Stimulated activated CD4-positive, alpha-beta T cell treated with anti-CD3 and anti-CD28 coated beads, Interleukin-15, amount 100 ng/mL, for 48 hours (primary cell): ENCODE measurements at regions not wholly inside any gene's neighbourhood (a gene's known extent, or its start where the extent isn't known, plus 50 kb on each side); places are given as distances from the start of the nearest gene placed in this dataset.
"Not testable (repeated sequence)": the region's sequence is repeated elsewhere in the genome, so short reads cannot be mapped to it uniquely, and the experiment has no call there.

Source experiments
- DNase-seq, 2 donors: peaks; one replicate each; pipeline ENCODE4 v3.0.0-alpha.2; 2020; ENCODE audit warnings: low read depth in 2 of 2

- no peak for DNase-seq
Observed at GRCh38 chr9:74083681-74084433, 413.3 kb upstream of the RORB start.

DNA sequence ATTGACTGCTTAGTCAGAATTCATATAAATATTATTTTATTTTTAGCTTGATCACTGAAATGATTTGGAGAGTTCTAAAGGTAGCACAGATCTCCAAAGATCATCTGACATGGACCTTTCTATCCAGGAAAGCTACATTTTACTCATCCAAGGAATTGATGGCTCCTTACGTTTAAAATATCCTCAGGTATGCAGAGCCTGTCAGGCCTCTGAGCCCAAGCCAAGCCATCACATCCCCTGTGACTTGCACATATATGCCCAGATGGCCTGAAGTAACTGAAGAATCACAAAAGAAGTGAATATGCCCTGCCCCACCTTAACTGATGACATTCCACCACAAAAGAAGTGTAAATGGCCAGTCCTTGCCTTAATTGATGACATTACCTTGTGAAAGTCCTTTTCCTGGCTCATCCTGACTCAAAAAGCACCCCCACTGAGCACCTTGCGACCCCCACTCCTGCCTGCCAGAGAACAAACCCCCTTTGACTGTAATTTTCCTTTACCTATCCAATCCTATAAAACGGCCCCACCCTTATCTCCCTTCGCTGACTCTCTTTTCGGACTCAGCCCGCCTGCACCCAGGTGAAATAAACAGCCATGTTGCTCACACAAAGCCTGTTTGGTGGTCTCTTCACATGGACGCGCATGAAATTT, 411.6 kb upstream of the RORB start:
- DNase-seq, result not testable (repeated sequence)

GRCh38 chr9:74090921-74091320, 406.2 kb upstream of the RORB start:
- not testable (repeated sequence) for DNase-seq

- no peak for DNase-seq
Observed at GRCh38 chr9:74092491-74092834, 404.7 kb upstream of the RORB start.

DNA sequence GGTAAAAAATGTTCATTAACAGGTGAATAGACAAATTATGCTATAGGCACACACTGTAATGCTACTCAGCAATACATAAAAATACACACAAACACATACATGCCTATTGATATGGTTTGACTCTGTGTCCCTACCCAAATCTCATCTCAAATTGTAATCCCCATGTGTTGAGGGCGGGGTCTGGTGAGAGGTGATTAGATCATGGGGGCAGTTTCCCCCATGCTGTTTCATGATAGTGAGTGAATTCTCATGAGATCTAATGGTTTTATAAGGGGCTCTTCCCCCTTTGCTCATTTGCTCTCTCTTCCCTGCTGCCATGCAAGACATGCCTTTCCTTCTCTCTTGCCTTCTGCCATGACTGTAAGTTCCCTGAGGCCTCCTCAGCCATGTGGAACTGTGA, 403.1 kb upstream of the RORB start:
- not testable (repeated sequence) for DNase-seq

GRCh38 chr9:74094766-74095165, 402.4 kb upstream of the RORB start:
- DNase-seq, result no peak

DNA sequence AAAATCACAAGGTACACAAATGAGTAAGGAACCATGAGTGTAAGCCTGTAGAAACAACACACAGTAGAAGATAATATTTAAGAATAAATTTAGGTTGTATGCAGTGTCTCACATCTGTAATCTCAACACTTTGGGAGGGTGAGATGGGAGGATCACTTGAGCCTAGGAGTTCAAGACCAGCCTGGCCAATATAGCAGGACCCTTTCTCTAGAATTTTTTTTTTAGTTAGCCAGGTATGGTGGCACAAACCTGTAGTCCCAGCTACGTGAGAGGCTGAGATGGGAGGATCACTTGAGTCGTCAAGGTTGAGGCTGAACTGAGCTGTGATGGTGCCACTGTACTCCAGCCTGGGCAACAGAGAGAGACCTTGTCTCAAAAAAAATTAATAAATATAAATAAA, 401.2 kb upstream of the RORB start:
- no peak for DNase-seq

DNA sequence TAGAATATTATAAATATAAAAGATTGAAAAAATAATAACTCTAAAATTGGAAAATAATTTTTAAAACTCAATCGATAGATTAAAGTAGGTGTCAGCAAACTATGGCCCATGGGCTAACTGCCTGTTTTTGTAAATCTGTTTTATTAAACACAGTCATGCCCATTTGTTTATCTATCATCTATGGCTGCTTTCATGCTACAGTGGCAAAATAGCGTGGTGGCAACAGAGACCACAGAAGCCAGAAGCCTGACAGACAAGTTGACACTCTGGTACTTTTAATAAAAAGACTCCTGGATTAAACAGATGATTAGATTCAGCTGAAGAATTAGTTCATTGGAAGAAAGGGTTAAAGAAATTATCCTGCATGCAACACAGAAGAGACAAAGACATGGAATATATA, 400.7 kb upstream of the RORB start:
- DNase-seq, result no peak

DNA sequence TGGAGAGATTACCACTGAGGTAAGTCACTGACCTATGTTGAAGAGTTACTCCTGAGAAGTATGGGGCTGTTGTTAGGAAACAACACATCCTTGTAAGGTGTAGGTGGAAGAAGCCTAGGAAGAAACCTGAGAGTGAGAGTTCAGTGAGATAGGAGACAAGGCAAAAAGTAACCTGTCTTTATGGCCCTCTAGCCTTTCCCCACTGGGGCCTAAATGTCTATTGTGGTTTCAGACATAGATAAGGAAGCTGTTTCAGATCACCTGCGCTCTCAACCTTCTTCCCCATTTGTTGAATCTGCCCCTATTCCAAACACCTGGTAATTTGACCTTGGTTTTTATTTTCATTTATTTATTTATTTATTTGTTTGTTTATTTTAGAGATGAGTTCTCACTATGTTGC, 397.1 kb upstream of the RORB start:
- DNase-seq, result no peak

DNA sequence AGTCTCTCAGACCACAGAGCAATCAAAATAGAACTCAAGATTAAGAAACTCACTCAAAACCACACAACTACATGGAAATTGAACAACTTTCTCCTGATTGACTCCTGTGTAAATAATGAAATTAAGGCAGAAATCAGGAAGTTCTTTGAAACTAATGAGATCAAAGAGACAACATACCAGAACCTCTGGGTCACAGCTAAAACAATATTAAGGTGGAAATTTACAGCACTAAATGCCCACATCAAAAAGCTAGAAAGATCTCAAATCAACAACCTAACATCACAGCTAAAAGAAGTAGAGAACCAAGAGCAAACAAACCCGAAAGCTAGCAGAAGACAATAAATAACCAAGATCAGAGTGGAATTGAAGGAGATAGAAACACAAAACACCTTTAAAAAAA, 395.0 kb upstream of the RORB start:
- not testable (repeated sequence) for DNase-seq

DNA sequence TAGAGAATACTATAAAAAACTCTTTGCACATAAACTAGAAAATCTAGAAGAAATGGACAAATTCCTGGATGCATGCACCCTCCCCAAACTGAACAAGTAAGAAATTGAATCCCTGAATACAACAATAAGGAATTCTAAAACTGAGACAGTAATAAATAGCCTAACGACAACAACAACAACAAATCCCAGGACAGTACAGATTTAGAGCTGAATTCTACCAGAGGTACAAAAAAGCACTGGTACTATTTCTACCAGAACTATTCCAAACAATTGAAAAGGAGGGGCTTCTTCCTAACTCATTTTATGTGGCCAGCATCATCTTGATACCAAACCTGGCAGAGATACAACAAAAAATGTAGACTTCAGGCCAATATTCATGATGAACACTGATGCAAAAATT, 394.4 kb upstream of the RORB start:
- DNase-seq, result no peak

GRCh38 chr9:74107692-74108091, 389.4 kb upstream of the RORB start:
- DNase-seq, result no peak

GRCh38 chr9:74115976-74116375, 381.2 kb upstream of the RORB start:
- no peak for DNase-seq

- DNase-seq, result no peak
Observed at GRCh38 chr9:74117151-74117550, 380.0 kb upstream of the RORB start.

DNA sequence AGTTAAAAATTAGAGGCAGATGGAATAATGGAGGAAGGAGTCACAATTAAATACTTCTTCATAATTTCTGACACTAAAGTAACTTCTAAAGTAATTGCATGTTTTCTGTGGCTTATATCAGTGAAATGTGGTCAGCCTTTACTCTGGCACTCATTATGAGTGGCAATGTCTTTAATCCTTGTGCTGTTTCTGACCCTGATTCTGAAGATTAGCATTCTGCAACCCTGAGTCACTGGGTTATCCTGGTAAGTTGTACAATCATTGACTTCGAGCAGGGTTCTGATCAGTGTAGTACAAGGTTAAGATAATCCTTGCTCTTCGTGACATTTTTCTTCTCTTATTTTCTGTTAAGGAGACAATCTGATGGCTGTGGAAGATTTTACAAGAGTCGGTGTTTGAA, 379.4 kb upstream of the RORB start:
- DNase-seq, result no peak

- no peak for DNase-seq
Observed at GRCh38 chr9:74120061-74120460, 377.1 kb upstream of the RORB start.

DNA sequence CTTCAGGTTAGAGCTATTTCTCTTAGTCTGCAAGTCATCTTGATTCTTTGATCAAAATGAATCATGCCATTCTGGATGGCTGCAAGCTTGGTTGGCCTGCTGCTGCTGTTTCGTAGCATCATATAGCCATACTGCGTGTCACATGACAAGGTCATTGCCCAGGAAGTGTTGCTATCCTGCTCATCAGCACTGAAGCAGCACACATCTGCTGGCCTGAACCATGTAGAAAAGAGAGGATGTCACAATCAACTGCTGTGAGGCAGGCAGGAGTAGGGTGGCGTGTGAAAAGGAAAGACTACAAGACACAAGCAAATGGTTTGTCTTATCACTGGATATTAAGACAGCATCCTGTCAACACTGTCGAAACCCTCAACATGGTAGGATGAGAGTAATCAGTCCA, 376.7 kb upstream of the RORB start:
- no peak for DNase-seq

DNA sequence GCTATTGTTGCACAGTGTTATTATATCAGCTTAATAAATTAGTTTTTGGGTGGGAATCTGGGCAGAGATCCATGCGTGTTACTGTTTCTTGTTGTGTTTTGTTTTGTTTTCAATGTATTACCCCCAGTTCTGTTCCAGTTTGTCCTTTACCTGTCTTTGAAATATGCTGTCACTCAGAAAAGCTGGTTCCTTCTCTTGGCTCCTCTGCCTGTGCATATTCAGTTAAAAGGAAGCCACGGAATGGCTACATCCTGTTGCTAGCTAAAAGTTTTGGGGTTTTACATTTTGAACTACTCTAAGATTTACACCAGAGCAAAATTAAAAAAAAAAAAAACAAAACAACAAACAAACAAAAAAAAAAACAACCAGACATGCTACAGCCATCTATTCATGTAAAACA, 374.9 kb upstream of the RORB start:
- DNase-seq, result no peak

- peak in 1 of 2 donors; percentile 0 for DNase-seq
Observed at GRCh38 chr9:74122661-74123060, 374.5 kb upstream of the RORB start.

- DNase-seq, result no peak
Observed at GRCh38 chr9:74125941-74126340, 371.2 kb upstream of the RORB start.

DNA sequence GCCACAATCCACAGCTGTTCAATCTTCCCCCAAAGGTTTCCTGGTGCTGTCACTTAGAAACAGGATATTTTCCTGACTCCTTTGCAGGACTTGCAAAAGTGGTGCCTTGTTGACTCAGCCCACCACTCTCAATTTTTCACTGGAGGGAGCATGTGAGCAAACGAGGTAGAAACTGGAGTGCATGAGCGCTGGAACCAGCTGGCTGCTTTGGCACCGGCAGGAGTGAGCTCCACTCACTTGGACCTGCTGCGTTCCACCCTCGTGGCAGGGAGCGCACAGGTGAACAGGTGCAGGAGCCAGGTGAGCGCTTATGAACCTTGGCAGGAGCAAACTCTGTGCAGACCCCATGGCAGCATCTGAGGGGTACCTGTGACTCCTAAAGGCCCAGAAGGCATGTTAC, 364.1 kb upstream of the RORB start:
- no peak for DNase-seq

- no peak for DNase-seq
Observed at GRCh38 chr9:74133921-74134320, 363.2 kb upstream of the RORB start.

DNA sequence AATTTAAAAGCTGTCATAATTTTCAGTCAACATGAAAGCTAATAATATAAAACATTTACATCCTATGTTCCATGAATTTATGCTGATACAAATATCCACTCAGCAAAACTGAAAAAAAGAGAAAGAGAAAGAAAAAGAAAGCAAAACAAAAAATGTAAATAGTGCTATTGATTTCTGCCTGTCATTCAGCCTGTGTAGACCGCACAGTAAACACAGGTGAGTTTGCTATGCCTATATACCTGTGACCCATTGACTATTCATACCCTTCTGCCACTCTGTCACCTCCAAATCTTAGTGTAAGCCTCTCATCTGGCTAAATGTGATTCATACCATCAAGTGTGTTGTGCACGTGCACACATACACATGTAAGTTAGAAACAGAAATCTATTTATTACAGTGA, 359.0 kb upstream of the RORB start:
- DNase-seq, result no peak

- no peak for DNase-seq
Observed at GRCh38 chr9:74140141-74140540, 357.0 kb upstream of the RORB start.
